ENCODE measurements at regions not wholly inside any gene's neighbourhood (a gene's known extent, or its start where the extent isn't known, plus 50 kb on each side); places are given as distances from the start of the nearest gene placed in this dataset.

DNA sequence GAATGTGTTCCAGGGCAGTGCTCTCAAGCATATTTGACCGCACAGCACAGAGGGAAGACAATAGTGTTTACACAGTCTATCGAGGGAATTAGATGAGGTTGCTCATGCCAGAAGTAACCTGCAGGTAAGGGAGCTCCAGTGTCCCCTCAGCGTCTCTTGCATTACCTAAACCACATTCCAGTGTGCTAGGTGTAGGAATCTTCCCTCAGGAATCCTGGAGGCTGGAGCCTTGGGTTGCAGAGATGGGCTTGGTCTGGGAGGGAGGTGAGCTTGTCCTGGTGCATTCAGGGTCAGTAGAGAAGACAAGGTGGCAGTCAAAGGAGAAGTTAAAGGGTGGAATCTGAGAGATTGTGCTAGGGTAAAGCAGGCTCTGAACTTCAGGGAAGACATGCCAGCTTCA, 56.3 kb downstream of the SOX14 start:
- intact Hi-C loops (cut with DNase I; ENCODE audit: low total_unique reads): no loop called here
- Histone ChIP-seq H3K4me1 (no peaks in the 10 kb centered on the region), H3K27ac (no peak overlapping the region), H3K36me3 (no peaks in the 10 kb centered on the region), H3K4me3 (no peak overlapping the region), H3K9me3 (no peaks in the 10 kb centered on the region), H3K27me3 (no peaks in the 10 kb centered on the region)
- DNase-seq: no peak
- TF ChIP-seq, protein P1, sequence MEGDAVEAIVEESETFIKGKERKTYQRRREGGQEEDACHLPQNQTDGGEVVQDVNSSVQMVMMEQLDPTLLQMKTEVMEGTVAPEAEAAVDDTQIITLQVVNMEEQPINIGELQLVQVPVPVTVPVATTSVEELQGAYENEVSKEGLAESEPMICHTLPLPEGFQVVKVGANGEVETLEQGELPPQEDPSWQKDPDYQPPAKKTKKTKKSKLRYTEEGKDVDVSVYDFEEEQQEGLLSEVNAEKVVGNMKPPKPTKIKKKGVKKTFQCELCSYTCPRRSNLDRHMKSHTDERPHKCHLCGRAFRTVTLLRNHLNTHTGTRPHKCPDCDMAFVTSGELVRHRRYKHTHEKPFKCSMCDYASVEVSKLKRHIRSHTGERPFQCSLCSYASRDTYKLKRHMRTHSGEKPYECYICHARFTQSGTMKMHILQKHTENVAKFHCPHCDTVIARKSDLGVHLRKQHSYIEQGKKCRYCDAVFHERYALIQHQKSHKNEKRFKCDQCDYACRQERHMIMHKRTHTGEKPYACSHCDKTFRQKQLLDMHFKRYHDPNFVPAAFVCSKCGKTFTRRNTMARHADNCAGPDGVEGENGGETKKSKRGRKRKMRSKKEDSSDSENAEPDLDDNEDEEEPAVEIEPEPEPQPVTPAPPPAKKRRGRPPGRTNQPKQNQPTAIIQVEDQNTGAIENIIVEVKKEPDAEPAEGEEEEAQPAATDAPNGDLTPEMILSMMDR (IDR thresholded peaks at IDR 0.05): no peak

DNA sequence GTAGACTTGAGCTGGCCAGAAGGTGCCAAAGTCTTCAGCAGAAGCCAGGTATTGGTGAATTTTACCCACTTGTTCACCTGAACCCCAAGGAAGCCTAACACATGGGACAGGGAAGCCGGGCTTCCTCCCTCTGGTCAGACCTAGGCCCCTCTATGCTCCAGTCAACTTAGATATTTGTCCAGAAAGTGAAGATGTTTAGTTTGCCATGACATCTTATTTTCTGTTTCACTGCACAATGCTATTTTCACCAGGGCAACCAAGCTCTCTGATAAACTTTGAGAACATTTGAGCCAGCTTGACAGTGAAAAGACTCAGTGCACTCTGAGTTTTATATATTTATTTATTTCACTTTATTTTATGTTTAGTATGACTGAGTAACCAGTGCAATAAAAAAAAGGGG, 71.0 kb downstream of the SOX14 start:
- H3K27me3 ChIP-seq: no peaks in the 10 kb centered on the region
- no peak overlapping the region for H3K4me3 ChIP-seq
- DNase-seq: no peak
- TF ChIP-seq, protein P1 (IDR thresholded peaks at IDR 0.05): no peak
- intact Hi-C loops (cut with DNase I; ENCODE audit: low total_unique reads): no loop called here
- no peaks in the 10 kb centered on the region for H3K4me1 ChIP-seq
- no peaks in the 10 kb centered on the region for H3K36me3 ChIP-seq
- no peaks in the 10 kb centered on the region for H3K9me3 ChIP-seq
- H3K27ac ChIP-seq: no peak overlapping the region

DNA sequence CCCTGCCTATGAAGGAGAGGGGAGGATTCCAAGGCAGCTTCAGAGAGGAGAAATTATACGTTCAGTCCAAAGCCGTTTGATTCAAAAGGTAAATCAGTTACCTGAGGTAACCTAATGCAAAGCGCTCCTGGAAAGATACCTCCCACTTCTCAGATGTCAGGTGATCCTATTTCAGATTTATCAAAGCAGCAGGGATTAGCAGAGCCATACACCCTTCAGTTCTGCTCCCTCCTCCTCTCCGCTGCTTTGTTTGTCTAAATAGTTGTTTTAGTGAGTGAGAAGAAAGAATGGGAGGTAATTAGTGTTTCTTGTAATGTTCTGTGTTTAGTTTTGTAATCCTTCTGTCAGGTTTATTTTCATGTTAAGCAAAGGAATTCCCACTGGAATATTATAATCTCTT, 81.1 kb downstream of the SOX14 start:
- intact Hi-C loops (cut with DNase I; ENCODE audit: low total_unique reads): no loop called here
- no peak overlapping the region for H3K4me3 ChIP-seq
- TF ChIP-seq, protein P1 (IDR thresholded peaks at IDR 0.05): no peak

DNA sequence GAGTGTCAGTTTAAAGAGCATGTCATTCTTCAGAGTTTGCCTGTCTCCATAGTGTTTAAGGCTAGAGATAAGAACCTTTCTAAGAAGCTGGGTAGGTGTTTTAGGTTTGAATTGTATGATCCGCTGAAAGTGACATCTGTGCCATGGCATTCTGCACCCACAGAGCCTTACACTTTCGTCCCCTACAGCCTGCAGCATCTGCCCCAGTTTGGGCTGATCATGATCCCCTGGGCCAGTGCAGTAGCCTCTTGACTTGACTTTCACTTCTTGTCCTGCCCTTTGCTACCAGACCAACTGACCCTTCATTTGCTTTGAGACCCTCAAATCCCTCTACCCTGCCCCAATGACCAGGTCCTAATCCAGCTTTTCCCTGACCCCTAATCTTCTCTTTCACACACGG, 81.6 kb downstream of the SOX14 start:
- H3K9me3 ChIP-seq: no peaks in the 10 kb centered on the region
- no peak overlapping the region for H3K27ac ChIP-seq
- TF ChIP-seq, protein P1 (IDR thresholded peaks at IDR 0.05): no peak
- H3K4me1 ChIP-seq: no peaks in the 10 kb centered on the region
- H3K4me3 ChIP-seq: no peak overlapping the region
- H3K36me3 ChIP-seq: no peaks in the 10 kb centered on the region
- intact Hi-C loops (cut with DNase I; ENCODE audit: low total_unique reads): no loop called here
- DNase-seq: no peak
- H3K27me3 ChIP-seq: peaks cover 0 to 3% of the 10 kb centered on the region in 2 donors

More for the DNA sequence above, 81.1 kb downstream of the SOX14 start:
- H3K36me3 ChIP-seq: no peaks in the 10 kb centered on the region
- H3K27me3 ChIP-seq: peaks cover 0 to 3% of the 10 kb centered on the region in 2 donors
- DNase-seq: no peak
- no peaks in the 10 kb centered on the region for H3K4me1 ChIP-seq
- no peak overlapping the region for H3K27ac ChIP-seq
- H3K9me3 ChIP-seq: no peaks in the 10 kb centered on the region

DNA sequence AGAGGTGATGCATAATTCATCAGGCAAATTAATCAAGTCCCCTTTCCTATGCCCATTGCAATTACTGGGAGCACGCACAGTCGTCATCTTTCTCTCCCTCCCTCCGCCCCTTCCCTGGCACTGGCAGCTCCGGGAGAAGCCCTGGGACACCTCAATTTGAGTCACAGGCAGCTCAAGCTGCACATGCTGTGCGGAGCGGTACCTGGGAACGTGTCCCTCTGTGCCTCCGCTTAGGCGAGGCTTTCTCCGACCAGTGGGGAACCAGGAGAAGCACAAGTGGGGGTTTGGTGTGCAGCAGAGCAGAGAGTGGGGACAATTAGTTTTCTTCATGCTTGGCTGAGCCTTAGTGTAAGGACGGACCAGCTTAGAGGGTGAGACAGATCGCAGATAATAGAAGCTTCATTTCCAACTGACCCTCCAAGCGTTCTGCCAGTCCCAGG, 88.3 kb downstream of the SOX14 start:
- H3K36me3 ChIP-seq: no peaks in the 10 kb centered on the region
- intact Hi-C loops (cut with DNase I; ENCODE audit: low total_unique reads): no loop called here
- H3K4me3 ChIP-seq: no peak overlapping the region
- H3K4me1 ChIP-seq: no peaks in the 10 kb centered on the region
- H3K27me3 ChIP-seq: peaks cover 0 to 3% of the 10 kb centered on the region in 2 donors
- H3K27ac ChIP-seq: no peak overlapping the region
- no peaks in the 10 kb centered on the region for H3K9me3 ChIP-seq
- no peak for DNase-seq
- TF ChIP-seq, protein P1 (IDR thresholded peaks at IDR 0.05): no peak
